Activated CD4-positive, alpha-beta memory T cell treated with anti-CD3 and anti-CD28 coated beads for 36 hours (primary cell): ENCODE measurements at regions not wholly inside any gene's neighbourhood (a gene's known extent, or its start where the extent isn't known, plus 50 kb on each side); places are given as distances from the start of the nearest gene placed in this dataset.

Experiments used
- CTCF ChIA-PET: fragments of 350-600 bp; sonication (Branson Sonifier 250); formaldehyde crosslinking; loops from one replicate; lab custom pipeline; 2021; ENCODE audit warnings: antibody characterized with exemption, inconsistent platforms; lab: Charles Lee
- POLR2A ChIA-PET: fragments of 350-600 bp; sonication (Branson Sonifier 250); formaldehyde crosslinking; loops from one replicate; lab custom pipeline; 2021; ENCODE audit warnings: antibody characterized with exemption; lab: Charles Lee
- DNase-seq: peaks from one replicate; pipeline ENCODE4 v3.0.0-alpha.2; 2020
- H3K27ac Mint-ChIP-seq: one replicate; pipeline ENCODE4 v1.8.0; 2021; ENCODE audit warnings: mixed read lengths
- H3K27me3 Mint-ChIP-seq: one replicate; pipeline ENCODE4 v1.8.0; 2021; ENCODE audit warnings: mixed read lengths
- H3K36me3 Mint-ChIP-seq: one replicate; pipeline ENCODE4 v1.8.0; 2021; ENCODE audit warnings: mixed read lengths
- H3K4me1 Mint-ChIP-seq: one replicate; pipeline ENCODE4 v1.8.0; 2021; ENCODE audit warnings: low read depth, mixed read lengths
- H3K4me3 Mint-ChIP-seq: one replicate; pipeline ENCODE4 v1.8.0; 2021; ENCODE audit warnings: mild to moderate bottlenecking, mixed read lengths
- H3K9me3 Mint-ChIP-seq: one replicate; pipeline ENCODE4 v1.8.0; 2021; ENCODE audit warnings: mixed read lengths
- intact Hi-C: fragments of 100-400 bp; cut with micrococcal nuclease; formaldehyde crosslinking; loops from one replicate; pipeline ENCODE4 v1.15.1; 2023

DNA sequence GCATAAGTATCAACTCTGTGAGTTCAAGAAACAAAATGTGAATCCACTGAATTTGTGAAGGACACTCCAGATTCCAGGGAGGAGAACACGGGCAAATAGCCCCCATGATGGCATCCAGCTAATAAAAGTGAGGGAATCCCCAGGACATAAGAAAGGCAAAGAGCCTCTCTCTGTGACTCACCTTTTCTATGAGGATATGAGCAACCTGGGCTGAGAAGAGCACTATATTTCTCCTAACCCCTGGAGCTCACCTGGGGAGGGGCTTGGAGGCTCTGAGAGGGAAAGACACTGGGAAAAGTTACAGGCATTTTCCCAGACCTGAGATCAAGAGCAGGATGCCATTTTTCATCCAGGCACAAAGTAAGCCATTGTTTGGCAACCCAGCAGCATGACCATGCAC lies 1298.8 kb downstream of the PLA2G4A start:
- no peaks in the 10 kb centered on the region for H3K4me1 Mint-ChIP-seq
- H3K27me3 Mint-ChIP-seq = no peaks in the 10 kb centered on the region
- intact Hi-C loops = no loop called here
- H3K36me3 Mint-ChIP-seq = no peaks in the 10 kb centered on the region
- no peak overlapping the region for H3K4me3 Mint-ChIP-seq
- ChIA-PET POLR2A (no interaction called here), CTCF (no interaction called here)
- no peak overlapping the region for H3K27ac Mint-ChIP-seq
- DNase-seq = no peak
- peaks cover 2% of the 10 kb centered on the region for H3K9me3 Mint-ChIP-seq

- Mint-ChIP-seq H3K4me3 (no peak overlapping the region), H3K27me3 (no peaks in the 10 kb centered on the region), H3K27ac (no peak overlapping the region), H3K36me3 (no peaks in the 10 kb centered on the region), H3K4me1 (no peaks in the 10 kb centered on the region), H3K9me3 (peaks cover 2% of the 10 kb centered on the region)
- DNase-seq = no peak
- intact Hi-C loops = no loop called here
- POLR2A ChIA-PET = no interaction called here
- CTCF ChIA-PET = no interaction called here
Measured at GRCh38 chr1:188128761-188129160, 1300.0 kb downstream of the PLA2G4A start.

GRCh38 chr1:188129856-188130838 lies 1301.4 kb downstream of the PLA2G4A start:
- intact Hi-C loops = no loop called here
- H3K27ac Mint-ChIP-seq = no peak overlapping the region
- no peaks in the 10 kb centered on the region for H3K36me3 Mint-ChIP-seq
- peaks cover 10% of the 10 kb centered on the region for H3K9me3 Mint-ChIP-seq
- H3K27me3 Mint-ChIP-seq = no peaks in the 10 kb centered on the region
- ChIA-PET CTCF (no interaction called here), POLR2A (no interaction called here)
- H3K4me1 Mint-ChIP-seq = no peaks in the 10 kb centered on the region
- DNase-seq = no peak
- H3K4me3 Mint-ChIP-seq = no peak overlapping the region

DNA sequence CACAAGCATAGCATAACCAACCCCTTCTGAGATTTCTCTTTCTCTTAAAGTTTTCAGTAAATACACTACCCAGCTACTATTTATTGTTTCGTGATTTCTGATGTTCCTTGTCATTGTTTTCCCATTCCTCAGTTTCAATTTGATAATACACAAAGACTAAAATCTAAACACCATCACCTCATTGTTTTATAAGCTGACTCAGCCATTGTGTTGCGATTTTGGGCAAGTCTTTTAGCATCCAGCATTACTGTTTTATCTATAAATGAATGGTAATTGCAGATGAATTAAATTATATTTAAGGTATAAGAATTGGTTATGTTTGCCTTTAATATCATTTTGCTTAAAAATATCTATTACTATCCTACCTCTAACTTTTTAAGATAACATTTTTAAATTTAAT lies 1308.5 kb downstream of the PLA2G4A start:
- DNase-seq = no peak
- H3K4me3 Mint-ChIP-seq = no peak overlapping the region
- H3K9me3 Mint-ChIP-seq = peaks cover 10% of the 10 kb centered on the region
- H3K27me3 Mint-ChIP-seq = no peaks in the 10 kb centered on the region
- no peak overlapping the region for H3K27ac Mint-ChIP-seq
- ChIA-PET CTCF (no interaction called here), POLR2A (no interaction called here)
- no peaks in the 10 kb centered on the region for H3K36me3 Mint-ChIP-seq
- intact Hi-C loops = no loop called here
- H3K4me1 Mint-ChIP-seq = no peaks in the 10 kb centered on the region

- Mint-ChIP-seq H3K9me3 (peaks cover 9% of the 10 kb centered on the region), H3K27ac (no peak overlapping the region), H3K4me3 (no peak overlapping the region), H3K27me3 (no peaks in the 10 kb centered on the region), H3K36me3 (no peaks in the 10 kb centered on the region), H3K4me1 (no peaks in the 10 kb centered on the region)
- ChIA-PET POLR2A (no interaction called here), CTCF (no interaction called here)
- intact Hi-C loops = no loop called here
- no peak for DNase-seq
Measured at GRCh38 chr1:188140958-188141357, 1312.2 kb downstream of the PLA2G4A start.

GRCh38 chr1:188154196-188154595 lies 1325.4 kb downstream of the PLA2G4A start:
- intact Hi-C loops = no loop called here
- ChIA-PET POLR2A (no interaction called here), CTCF (interaction anchor here (0.6 to 0.7 kb wide), 2 partner anchors 36 to 1849 kb away, joined by 3 read pairs; no protein-coding TSS in a partner anchor)
- no peaks in the 10 kb centered on the region for H3K4me1 Mint-ChIP-seq
- H3K36me3 Mint-ChIP-seq = no peaks in the 10 kb centered on the region
- DNase-seq = no peak
- no peaks in the 10 kb centered on the region for H3K27me3 Mint-ChIP-seq
- no peaks in the 10 kb centered on the region for H3K9me3 Mint-ChIP-seq
- no peak overlapping the region for H3K4me3 Mint-ChIP-seq
- H3K27ac Mint-ChIP-seq = no peak overlapping the region

- ChIA-PET CTCF (interaction anchor here (0.7 kb wide), 1 partner anchor 37 kb away, joined by 3 read pairs; no protein-coding TSS in a partner anchor), POLR2A (no interaction called here)
- DNase-seq = no peak
- intact Hi-C loops = no loop called here
- no peaks in the 10 kb centered on the region for H3K36me3 Mint-ChIP-seq
- H3K27me3 Mint-ChIP-seq = no peaks in the 10 kb centered on the region
- no peak overlapping the region for H3K27ac Mint-ChIP-seq
- no peaks in the 10 kb centered on the region for H3K4me1 Mint-ChIP-seq
- no peak overlapping the region for H3K4me3 Mint-ChIP-seq
- peaks cover 2% of the 10 kb centered on the region for H3K9me3 Mint-ChIP-seq
Measured at GRCh38 chr1:188154761-188155160, 1326.0 kb downstream of the PLA2G4A start.

DNA sequence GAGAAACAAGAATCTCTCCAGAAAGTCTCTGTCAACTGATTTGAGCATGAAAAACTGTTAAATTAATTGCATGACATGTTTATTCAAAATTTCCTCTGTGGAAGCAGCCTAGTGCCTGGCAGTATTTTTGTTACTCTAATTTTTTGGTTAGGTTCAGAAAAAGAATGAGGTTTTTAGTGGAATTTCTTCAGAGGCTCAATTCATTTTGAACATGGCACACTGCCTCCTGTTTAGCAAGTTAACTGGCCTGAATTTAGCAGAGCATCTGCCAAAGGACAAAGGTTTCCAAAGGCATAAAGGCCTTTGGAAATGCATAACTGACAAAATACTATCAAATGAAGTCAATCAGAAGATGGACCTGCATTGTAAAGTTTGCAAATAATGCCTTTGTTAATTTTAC lies 1326.5 kb downstream of the PLA2G4A start:
- ChIA-PET CTCF (no interaction called here), POLR2A (no interaction called here)
- no peak overlapping the region for H3K4me3 Mint-ChIP-seq
- peaks cover 2% of the 10 kb centered on the region for H3K9me3 Mint-ChIP-seq
- no peaks in the 10 kb centered on the region for H3K36me3 Mint-ChIP-seq
- intact Hi-C loops = no loop called here
- H3K4me1 Mint-ChIP-seq = no peaks in the 10 kb centered on the region
- no peaks in the 10 kb centered on the region for H3K27me3 Mint-ChIP-seq
- no peak overlapping the region for H3K27ac Mint-ChIP-seq
- DNase-seq = no peak

DNA sequence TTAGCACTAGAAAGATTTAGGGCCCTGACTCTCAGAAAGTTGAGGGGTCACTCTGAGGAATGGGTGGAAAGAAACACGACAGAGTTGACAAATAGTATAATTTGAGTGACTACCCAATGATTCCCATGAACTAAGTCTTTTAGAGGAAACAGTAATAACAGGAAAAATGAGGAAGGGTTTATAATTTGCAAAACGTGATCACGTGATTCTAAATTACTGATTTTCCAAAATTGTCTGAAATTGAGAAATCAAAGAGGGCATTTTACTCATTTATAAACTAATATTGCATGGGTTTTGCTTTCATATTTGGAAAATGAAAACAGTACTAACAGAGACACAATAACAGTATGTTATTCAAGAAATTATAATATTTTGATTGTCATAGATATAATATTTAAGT lies 1335.7 kb downstream of the PLA2G4A start:
- CTCF ChIA-PET = no interaction called here
- Mint-ChIP-seq H3K9me3 (peaks cover 8% of the 10 kb centered on the region), H3K4me3 (no peak overlapping the region), H3K27ac (no peak overlapping the region), H3K4me1 (no peaks in the 10 kb centered on the region), H3K36me3 (no peaks in the 10 kb centered on the region), H3K27me3 (no peaks in the 10 kb centered on the region)
- POLR2A ChIA-PET = no interaction called here
- DNase-seq = no peak
- intact Hi-C loops = no loop called here

DNA sequence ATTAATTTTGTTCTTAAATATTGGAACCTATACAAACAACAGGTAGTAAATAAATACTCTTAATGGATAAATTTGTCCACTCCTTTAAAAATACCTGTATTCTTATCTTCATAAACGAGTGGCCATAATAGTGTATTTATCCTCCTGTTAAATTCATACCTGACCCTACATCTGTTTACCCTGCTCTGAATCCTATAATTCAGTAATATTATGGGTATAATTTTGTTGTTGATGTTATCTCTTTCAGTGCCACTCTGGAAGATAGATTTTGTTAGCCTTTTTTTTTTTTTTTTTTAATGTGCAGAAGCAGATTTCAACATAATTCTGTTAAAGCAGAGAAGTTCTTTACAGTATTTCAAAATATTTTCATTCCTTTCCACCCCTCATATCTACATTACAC lies 1337.9 kb downstream of the PLA2G4A start:
- Mint-ChIP-seq H3K4me3 (no peak overlapping the region), H3K27ac (no peak overlapping the region), H3K36me3 (no peaks in the 10 kb centered on the region), H3K9me3 (peaks cover 7% of the 10 kb centered on the region), H3K27me3 (no peaks in the 10 kb centered on the region), H3K4me1 (no peaks in the 10 kb centered on the region)
- intact Hi-C loops = no loop called here
- CTCF ChIA-PET = no interaction called here
- DNase-seq = no peak
- POLR2A ChIA-PET = no interaction called here

DNA sequence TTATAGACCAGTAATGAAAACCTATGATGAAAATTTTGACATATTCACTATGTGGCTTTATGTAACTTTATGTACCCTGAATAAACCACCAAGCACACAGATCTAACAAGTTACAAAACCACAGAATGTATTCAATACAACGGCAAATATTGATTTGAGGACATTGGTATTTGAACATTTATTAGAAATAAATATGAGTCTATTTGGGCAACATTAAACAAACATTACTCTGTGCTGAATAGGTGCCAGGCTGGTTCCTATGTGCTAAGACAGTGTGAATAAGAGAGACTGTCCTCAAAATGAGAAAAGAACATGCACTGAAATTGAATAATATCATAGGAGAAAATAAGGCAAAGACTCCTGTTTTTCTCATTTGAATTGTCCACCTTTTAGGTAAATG lies 1341.2 kb downstream of the PLA2G4A start:
- ChIA-PET POLR2A (no interaction called here), CTCF (no interaction called here)
- H3K4me3 Mint-ChIP-seq = no peak overlapping the region
- no peak for DNase-seq
- no peaks in the 10 kb centered on the region for H3K36me3 Mint-ChIP-seq
- H3K4me1 Mint-ChIP-seq = no peaks in the 10 kb centered on the region
- no peaks in the 10 kb centered on the region for H3K27me3 Mint-ChIP-seq
- intact Hi-C loops = no loop called here
- H3K27ac Mint-ChIP-seq = no peak overlapping the region
- H3K9me3 Mint-ChIP-seq = peaks cover 10% of the 10 kb centered on the region

DNA sequence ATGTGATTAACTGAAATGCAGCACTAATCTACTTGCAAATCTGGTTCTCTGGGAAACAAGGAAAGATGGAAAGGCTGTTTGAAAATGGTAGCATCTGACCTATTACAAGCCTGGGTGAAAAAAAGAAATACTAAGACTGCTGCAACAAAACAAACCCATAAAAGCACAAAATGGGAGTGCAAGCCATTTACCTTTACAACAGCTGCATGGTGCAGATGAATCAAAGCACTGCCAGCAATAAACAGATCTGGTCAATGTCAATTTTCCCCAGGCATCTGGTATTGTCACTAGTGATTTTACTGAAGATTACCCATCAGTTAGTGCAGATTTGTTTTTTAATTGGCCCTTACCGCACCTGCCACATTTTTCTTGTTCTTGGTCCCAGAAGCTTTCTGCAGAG lies 1341.7 kb downstream of the PLA2G4A start:
- intact Hi-C loops = no loop called here
- Mint-ChIP-seq H3K27me3 (no peaks in the 10 kb centered on the region), H3K4me1 (no peaks in the 10 kb centered on the region), H3K27ac (no peak overlapping the region), H3K36me3 (no peaks in the 10 kb centered on the region), H3K9me3 (peaks cover 10% of the 10 kb centered on the region), H3K4me3 (no peak overlapping the region)
- ChIA-PET POLR2A (no interaction called here), CTCF (no interaction called here)
- DNase-seq = no peak

DNA sequence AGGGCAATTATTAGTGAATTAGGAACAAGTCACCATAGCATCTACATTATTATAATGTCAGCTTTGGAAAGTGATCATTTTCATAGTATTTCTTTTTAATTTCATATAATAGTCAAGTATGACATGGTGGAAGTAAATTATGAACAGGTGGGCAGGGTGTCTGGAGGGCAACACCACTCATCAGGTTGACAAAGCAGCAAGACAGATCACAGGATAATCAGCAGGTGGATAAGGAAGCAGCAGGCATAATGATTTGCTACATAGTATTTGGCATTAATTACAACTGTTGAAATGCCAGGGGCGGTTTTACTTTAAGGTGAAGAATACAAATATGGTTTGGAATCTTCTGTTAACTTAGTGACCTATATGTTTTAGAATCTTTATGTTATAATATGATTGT lies 1342.2 kb downstream of the PLA2G4A start:
- H3K27ac Mint-ChIP-seq = no peak overlapping the region
- POLR2A ChIA-PET = no interaction called here
- H3K4me1 Mint-ChIP-seq = no peaks in the 10 kb centered on the region
- no peak for DNase-seq
- no peaks in the 10 kb centered on the region for H3K27me3 Mint-ChIP-seq
- H3K4me3 Mint-ChIP-seq = no peak overlapping the region
- peaks cover 6% of the 10 kb centered on the region for H3K9me3 Mint-ChIP-seq
- intact Hi-C loops = no loop called here
- H3K36me3 Mint-ChIP-seq = no peaks in the 10 kb centered on the region
- CTCF ChIA-PET = no interaction called here
